Liver (tissue), 3 donors: ENCODE measurements at regions not wholly inside any gene's neighbourhood (a gene's known extent, or its start where the extent isn't known, plus 50 kb on each side); places are given as distances from the start of the nearest gene placed in this dataset.

ENCODE experiments used
- CTCF ChIP-seq: fragments of 150-350 bp; IDR thresholded peaks from 2 replicates; pipeline ENCODE4 v1.5.1; 2017; ENCODE audit warnings: improper control_type of control experiment, low read depth, low read length; ENCODE audit not compliant: missing input control
- EGR1 ChIP-seq, 2 donors: IDR thresholded peaks; 2 replicates each; pipeline ENCODE4 v1.6.1; 2016 to 2018; ENCODE audit warnings: antibody characterized with exemption in 2 of 2, low read depth in 2 of 2
- GABPA ChIP-seq, 2 donors: IDR thresholded peaks in 1 of 2; conservative IDR thresholded peaks in 1 of 2; 2 replicates each; pipeline ENCODE4 v1.6.1; 2016; ENCODE audit warnings: antibody characterized with exemption in 2 of 2, mild to moderate bottlenecking in 1 of 2, moderate library complexity in 1 of 2
- HNF4A ChIP-seq, 2 donors: conservative IDR thresholded peaks; 2 replicates each; pipeline ENCODE4 v1.6.1; 2016; ENCODE audit warnings: antibody characterized with exemption in 2 of 2, mild to moderate bottlenecking in 2 of 2
- HNF4G ChIP-seq: IDR thresholded peaks from 2 replicates; pipeline ENCODE4 v1.6.1; 2016; ENCODE audit warnings: antibody characterized with exemption
- RAD21 ChIP-seq, 2 donors: IDR thresholded peaks; 2 replicates each; pipeline ENCODE4 v1.6.1; 2016; ENCODE audit warnings: antibody characterized with exemption in 2 of 2, mild to moderate bottlenecking in 2 of 2
- TAF1 ChIP-seq: conservative IDR thresholded peaks from 2 replicates; pipeline ENCODE4 v1.6.1; 2016; ENCODE audit warnings: antibody characterized with exemption, mild to moderate bottlenecking
- YY1 ChIP-seq: IDR thresholded peaks from 2 replicates; pipeline ENCODE4 v1.6.1; 2016; ENCODE audit warnings: antibody characterized with exemption, mild to moderate bottlenecking
- ZBTB33 ChIP-seq: IDR thresholded peaks from 2 replicates; pipeline ENCODE4 v1.6.1; 2016; ENCODE audit warnings: antibody characterized with exemption
- TF ChIP-seq, protein P1 (sequence below): IDR thresholded peaks from 2 replicates; pipeline ENCODE4 v1.6.1; 2016; ENCODE audit warnings: antibody characterized with exemption, mild to moderate bottlenecking
- donor health status: healthy.
- donor health status: healthy.

DNA sequence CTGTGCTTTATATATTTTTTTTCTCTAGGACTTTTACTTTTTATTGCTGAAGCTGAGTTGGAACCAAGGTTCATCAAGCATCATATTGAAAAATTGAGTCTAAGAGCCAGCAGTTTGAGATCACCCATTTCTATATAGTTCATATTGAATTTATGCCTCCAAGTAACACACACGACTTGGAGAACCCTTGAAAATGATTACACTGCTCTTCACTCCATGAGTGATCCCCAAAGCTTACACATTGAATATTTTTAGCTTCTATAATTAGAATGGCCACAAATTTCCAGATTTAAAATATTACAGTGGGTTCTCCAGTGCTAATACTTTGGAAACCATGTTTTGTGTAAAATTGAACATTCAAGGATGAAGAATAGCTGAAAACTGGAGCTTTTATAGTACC is 144.4 kb upstream of the SLC4A4 start:
- TF ChIP-seq, protein P1, sequence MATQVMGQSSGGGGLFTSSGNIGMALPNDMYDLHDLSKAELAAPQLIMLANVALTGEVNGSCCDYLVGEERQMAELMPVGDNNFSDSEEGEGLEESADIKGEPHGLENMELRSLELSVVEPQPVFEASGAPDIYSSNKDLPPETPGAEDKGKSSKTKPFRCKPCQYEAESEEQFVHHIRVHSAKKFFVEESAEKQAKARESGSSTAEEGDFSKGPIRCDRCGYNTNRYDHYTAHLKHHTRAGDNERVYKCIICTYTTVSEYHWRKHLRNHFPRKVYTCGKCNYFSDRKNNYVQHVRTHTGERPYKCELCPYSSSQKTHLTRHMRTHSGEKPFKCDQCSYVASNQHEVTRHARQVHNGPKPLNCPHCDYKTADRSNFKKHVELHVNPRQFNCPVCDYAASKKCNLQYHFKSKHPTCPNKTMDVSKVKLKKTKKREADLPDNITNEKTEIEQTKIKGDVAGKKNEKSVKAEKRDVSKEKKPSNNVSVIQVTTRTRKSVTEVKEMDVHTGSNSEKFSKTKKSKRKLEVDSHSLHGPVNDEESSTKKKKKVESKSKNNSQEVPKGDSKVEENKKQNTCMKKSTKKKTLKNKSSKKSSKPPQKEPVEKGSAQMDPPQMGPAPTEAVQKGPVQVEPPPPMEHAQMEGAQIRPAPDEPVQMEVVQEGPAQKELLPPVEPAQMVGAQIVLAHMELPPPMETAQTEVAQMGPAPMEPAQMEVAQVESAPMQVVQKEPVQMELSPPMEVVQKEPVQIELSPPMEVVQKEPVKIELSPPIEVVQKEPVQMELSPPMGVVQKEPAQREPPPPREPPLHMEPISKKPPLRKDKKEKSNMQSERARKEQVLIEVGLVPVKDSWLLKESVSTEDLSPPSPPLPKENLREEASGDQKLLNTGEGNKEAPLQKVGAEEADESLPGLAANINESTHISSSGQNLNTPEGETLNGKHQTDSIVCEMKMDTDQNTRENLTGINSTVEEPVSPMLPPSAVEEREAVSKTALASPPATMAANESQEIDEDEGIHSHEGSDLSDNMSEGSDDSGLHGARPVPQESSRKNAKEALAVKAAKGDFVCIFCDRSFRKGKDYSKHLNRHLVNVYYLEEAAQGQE, result no peak
- no peak for TF ChIP-seq ZBTB33
- TF ChIP-seq HNF4A (conservative IDR thresholded peaks at IDR 0.05), result no peak
- no peak for TF ChIP-seq CTCF
- no peak for TF ChIP-seq GABPA (IDR thresholded peaks at IDR 0.05 in 1 of 2, conservative IDR thresholded peaks at IDR 0.05 in 1 of 2)
- TF ChIP-seq YY1, result no peak
- no peak for TF ChIP-seq HNF4G
- TF ChIP-seq EGR1 (IDR thresholded peaks at IDR 0.05; ENCODE audit: low read depth in 2 of 2), result no peak
- no peak for TF ChIP-seq RAD21 (IDR thresholded peaks at IDR 0.05)
- TF ChIP-seq TAF1, result no peak
